HS-5 (cell line): ENCODE measurements at regions not wholly inside any gene's neighbourhood (a gene's known extent, or its start where the extent isn't known, plus 50 kb on each side); places are given as distances from the start of the nearest gene placed in this dataset.
A peak's percentile ranks its signal among the peaks of the same experiment; 100 is the strongest.

Experiments used
- DNase-seq: peaks from one replicate; pipeline ENCODE4 v3.0.0-alpha.2; 2012; ENCODE audit warnings: low read depth

- DNase-seq = no peak
Observed at GRCh38 chr2:104408266-104408665, 445.6 kb upstream of the POU3F3 start.

DNA sequence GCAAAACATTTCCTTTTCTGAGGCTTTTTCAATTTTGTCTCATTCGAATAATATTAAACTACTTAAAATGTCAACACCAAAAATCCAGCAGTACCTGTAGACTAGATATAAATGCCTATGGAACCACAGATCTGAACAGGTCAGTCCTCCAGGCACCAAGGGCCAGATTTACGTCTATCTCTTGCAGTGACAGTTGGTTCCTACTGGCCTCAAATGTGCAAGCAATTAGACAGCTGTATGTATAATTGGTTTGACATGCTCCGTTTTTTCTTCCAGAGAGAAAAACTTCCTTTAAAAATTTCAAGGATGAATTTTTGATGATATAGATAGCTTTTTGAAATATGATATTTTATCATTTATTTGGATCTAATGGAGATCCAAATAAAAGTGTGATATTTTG, 443.8 kb upstream of the POU3F3 start:
- no peak for DNase-seq

GRCh38 chr2:104412384-104412783, 441.5 kb upstream of the POU3F3 start:
- DNase-seq = peak; percentile 11

- DNase-seq = no peak
Observed at GRCh38 chr2:104413890-104414289, 440.0 kb upstream of the POU3F3 start.

GRCh38 chr2:104415284-104415683, 438.6 kb upstream of the POU3F3 start:
- DNase-seq = no peak

DNA sequence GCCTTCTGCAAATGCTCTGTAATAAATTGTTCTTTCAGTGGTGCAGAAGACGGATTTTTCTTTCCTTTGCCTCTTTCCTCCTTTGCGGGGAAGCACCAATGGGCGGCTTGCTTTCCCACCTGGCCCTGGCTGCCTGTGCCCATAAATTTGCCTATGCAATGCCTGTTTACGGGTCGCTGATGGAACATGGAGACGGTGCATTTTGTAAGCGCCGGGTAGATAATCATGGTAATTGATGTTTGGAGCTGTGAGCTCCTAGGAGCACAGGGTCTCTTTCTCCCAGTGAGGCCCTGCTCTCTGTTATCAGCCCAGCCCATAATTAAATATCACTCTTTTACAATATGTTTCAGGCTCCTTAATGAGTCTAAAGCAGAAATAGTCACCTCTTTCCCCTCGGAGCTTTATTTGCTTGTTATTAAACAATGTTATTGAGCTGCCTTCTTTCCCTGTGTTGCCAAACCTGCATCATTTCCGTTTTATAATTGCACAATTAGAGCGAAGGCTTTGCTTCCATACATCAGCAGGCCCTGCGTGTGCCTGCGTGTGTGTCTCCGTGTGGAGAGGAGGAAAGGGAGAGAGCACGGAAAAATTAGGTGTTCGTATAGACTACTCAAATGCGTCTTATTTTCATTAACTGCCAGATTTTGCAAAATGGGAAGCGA, 437.4 kb upstream of the POU3F3 start:
- no peak for DNase-seq

DNA sequence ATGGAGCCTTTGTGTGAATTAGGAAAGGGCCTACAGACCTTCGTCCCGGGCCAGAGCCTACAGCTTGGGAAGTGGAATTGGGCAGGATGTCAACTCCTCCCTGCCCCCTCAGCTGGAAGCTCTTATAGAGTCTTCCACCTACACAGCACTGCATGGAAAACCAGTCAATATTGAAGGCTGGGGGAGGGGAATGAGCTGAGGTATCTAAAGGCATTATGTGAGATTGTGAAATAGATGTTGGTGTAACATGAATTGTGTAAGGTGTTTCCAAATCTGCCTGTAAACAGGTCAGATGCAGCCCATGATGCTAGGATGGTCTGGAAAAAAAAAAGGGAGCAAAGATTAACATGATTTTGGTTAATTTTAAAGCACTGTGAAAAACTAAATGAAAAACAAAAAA, 433.5 kb upstream of the POU3F3 start:
- no peak for DNase-seq

DNA sequence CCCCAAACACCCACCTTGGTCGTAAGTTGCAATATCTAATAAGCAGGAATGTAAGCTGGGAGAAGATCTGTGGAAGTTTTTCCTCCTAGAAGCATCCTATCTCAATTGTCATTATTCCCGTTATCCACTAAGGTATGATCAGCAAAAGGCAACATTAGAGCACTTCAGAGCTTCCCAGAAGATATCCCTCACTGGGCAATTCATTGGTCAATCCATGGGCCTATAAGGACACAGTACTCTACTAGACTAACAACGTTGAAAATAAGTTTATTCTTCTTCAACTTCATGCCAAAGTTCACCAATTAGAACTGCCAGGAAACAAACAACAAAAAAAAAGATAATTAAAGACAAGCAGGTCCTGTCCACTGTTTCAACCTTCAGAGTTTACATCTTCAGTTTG, 433.0 kb upstream of the POU3F3 start:
- no peak for DNase-seq

DNA sequence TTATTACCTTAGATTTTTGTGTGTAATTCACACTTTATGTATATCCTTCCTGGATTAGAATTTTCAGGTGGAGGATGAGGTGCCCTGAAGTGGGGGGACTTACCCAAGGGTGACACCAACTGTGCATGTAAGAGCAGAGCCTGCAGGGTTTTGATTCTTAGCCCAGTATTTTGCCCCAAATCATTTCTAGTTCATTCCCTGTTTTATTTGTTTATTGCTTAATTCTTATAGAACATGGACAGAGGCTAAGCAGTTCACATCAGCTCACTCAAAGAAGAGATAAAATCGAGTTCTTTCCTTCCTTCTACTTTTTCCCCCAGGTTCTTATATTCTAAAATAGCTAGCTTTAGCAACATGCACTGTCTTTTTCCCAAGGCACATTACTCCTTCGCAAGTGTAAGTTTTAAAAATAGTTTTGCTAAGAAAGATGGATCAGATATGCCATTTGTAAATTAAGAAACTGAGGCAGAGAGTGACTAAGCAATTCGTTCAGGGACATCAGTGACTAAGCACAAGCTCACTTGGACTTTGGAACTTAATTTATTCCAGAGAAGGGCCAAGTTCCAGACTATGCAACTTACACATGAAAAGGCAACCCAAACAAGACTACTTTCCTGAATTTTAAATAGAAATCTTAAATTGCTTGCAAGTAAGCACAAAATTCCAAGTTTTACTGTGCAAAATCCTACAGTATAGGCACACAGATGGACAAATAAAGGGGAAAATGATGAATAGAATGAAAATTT, 427.9 kb upstream of the POU3F3 start:
- no peak for DNase-seq

DNA sequence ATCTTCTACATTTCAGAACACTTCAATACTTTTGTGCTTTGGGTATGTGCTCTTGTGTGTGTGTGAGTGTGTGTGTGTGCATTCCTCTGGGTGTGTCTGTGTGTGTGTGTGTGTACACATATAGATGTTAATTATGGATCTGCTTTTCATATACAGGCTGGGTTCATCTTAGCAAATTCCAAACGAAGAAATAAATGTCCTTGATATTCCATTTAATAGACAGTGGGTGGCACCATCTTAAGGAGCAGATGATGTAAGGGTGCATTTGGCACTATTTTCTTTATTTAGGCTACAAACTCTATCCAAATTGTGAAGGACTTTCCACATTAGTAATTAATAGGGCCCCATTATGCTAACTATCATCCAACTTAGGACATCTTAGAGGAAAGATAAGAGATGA, 425.8 kb upstream of the POU3F3 start:
- DNase-seq = no peak

DNA sequence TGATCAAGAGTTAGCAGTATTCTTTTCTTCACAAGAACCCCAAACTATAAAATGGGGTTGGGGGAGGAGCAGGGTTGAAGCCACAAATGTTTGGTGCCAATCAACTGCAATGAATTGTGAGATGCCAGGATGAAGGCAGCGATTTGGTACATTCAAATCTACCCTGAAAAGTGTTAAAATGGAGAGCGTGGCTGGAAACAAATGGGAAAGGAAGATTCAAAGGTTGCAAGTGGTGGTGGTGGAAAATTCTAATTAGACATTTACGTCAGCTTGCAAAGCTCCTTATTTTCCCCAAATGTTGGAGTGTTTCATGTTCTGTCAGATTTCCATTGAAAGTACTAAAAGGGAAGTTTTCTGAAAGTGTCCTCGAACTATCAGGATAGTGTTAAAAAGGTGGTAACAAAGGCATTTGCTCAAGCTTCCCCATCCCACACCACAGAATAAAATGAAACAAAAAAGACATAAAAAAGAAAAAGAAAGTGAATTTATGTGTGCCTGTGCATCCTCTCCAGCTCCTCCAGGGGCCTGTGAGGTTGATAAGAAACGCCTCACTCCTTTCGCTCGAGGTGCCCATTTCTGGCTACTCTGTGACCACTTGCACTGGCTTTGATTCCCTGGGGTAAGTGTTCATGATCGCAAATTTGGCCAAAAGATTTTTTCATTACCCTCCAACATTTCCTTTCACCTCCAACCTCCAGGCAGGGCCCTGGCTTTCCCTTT, 424.1 kb upstream of the POU3F3 start:
- DNase-seq = no peak

DNA sequence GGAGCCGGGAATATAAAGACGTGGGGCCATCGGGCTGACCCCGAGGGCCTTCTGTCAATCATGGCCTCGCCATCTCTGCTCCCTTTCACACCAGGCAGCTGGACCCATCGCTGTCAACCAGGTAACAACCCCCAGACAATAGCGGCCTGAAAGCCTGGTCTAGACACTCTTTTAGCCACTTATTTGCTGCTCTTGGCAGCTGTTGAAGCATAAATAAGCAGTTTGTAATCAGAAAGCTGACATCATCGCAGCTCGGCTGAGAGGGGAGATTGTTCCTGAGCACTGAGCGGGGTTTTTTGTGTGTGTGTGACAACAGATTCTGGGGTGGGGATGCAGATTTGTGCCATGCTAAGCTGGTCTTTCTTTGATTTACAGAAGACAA, 423.6 kb upstream of the POU3F3 start:
- DNase-seq = no peak

DNA sequence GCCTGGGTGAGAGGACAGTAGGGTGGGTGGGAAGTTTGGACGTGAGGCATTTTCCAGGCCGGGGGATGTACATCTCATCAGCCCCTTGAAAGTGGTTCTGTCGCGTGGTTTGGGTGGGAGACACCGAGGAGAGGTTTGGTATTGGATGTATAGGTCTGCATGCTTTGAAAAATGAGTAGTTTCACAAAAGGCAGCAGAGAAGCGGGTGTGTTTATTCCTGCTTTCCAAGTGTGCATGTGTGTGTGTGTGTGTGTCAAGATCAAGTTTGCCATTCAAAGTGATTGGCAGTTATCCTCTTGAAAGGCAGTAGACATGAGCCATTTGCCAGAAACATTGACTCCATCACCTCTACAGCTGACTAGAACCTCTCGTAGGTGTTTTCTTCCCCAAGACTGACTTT, 423.1 kb upstream of the POU3F3 start:
- DNase-seq = no peak

DNA sequence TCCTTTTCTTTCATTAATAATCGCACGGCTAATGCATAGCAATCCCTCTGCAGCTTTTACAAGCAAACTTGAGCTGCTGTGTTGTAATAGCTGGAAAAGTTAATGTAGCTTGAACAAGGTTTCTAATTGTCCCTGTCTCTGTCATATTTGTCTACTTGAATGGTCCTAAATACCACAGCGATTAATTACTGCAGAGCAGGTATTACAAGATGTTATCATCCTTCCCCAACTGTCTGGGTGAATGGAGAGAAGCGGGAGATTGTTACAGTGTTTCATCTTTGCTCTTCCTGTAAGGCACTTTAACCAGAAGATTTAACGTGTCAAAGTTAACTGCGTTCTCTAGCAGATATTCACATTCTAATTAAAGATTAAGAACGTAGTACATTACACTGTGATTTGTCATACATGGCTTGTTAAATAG, 422.2 kb upstream of the POU3F3 start:
- no peak for DNase-seq

DNA sequence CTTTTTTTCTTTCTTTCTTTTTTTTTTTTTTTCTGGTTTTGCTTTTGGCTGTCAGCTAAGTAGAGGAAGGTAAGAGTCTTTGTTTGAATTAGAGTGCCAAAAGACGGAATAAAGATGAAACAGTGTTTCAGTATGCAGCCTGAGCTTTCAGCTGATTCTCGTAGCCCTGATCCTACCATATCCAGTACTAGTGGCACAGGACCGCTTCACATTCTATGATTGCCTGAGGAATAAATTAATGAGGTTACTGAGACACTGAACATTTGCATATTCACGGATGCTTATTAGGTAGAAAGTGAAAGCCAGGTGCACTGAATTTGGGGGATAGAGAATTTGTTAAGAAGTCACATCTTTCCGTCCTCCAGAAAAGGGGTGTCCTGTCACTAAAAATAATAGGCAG, 421.5 kb upstream of the POU3F3 start:
- no peak for DNase-seq

DNA sequence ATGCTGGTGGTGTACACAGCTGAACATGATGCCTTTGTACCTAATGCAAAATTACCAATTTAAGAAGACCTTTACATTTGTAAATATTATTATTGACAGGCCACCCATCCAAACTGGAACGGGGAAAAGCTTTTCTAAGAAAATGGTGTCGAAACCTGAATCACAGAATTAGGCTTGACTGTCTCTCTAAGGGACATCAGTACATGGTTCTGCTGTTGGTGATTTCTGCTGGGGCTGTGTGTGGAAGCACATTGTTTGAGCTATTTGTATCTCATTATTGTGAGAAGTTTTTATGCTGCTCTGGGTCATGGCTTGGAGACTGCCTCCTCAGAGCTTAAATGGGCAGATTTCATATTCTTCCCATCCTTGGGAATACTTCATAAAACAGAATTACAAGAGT, 420.9 kb upstream of the POU3F3 start:
- DNase-seq = no peak

- no peak for DNase-seq
Observed at GRCh38 chr2:104433657-104434056, 420.3 kb upstream of the POU3F3 start.

DNA sequence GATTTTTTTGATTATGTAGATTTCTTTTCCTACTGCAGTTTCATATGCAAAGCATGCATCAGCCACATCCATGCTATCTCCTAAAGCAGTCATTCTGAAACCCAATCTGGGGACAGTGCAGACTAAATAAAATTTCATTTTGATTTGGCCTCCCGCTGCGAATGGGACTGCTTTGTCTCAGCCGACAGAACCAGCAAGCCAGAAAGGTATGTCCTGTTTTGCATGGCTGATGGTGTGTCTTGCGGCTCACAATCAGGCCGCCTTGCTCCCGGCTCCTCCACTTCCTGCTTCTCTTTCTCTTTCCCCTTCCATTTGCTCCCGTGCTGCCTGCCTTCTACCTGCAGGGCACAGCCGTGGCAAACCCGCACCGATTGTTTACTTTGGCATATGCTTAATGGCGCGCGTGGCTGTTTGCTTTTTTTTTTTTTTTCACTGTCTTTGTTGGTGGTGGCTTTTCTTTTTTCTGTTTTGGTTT, 419.6 kb upstream of the POU3F3 start:
- no peak for DNase-seq

DNA sequence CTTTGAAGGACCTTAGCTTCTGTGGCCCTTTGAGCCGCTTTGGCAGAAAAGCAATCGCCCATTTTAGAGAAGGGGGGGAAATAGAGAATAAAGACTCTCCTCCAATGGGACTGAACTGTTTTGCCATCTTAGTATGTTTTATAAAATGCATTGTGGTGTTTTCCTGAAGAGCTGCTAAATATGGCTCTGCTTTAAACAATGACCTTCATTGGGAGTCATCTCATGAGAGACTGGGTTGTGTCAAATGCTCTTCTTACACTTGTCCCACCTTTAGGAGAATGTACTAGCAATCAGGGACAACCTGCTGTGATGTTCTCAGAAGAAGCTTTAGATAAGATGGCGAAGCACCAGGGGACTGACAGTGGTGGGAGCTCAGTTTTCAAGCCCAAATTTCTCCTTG, 418.9 kb upstream of the POU3F3 start:
- DNase-seq = no peak

DNA sequence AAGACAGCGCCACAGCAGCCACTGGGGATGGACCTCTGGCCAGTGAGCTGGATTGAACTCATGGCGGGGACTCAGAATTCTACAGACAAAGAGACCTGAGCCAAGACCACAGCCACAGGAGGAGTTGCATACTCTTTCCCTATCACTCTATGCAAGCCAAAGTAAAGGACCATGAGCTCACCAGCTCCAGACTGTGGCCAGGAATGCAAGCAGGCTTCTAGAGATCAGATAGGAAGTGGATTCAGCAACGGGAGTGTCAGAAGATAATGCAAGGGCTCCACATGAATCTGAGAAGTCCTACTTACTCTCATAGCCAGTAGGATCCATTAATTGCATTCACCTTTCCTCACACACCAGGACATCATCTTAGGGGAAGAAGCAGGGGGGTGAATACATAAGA, 415.4 kb upstream of the POU3F3 start:
- no peak for DNase-seq

DNA sequence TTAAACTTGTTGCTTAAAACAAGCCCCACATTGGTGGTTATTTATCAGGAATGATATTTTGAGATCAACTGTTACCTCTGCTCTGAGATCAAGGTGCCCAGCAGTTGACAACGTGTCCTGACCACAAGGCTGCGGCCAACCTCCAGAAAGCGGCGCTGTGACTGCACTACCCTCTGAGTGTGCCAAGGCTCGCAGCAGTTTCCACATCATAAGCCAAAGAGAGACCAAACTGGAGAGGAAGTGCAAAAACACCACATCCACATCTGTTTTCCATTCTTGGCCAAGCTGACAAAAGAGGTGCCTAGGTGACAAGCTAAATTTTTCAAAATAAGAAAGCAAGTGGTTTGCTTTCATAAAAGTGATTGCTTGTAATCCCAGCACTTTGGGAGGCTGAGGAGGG, 410.8 kb upstream of the POU3F3 start:
- DNase-seq = no peak

GRCh38 chr2:104444392-104444791, 409.5 kb upstream of the POU3F3 start:
- no peak for DNase-seq

DNA sequence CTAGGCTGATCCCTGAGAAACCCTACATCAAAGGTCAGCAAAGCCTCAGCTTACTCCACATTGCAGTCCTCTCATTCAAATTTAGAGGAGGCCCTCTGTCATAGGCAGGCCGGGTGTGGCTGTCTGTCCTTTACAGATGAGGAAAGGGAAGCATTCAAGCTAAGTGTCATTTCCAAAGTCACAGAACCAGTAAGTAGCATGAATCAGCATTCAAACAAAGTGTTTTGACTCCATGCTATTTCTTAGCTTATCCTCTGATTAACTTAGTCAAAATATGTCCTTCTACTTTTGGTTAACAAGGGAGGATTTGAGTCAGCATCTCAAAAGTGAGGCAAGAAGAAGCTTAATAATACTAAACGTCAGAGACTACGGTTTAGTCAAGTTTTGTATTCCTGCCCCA, 409.0 kb upstream of the POU3F3 start:
- no peak for DNase-seq
